ENCODE measurements at regions not wholly inside any gene's neighbourhood (a gene's known extent, or its start where the extent isn't known, plus 50 kb on each side); places are given as distances from the start of the nearest gene placed in this dataset.

- Histone ChIP-seq H3K36me3 (ENCODE audit: insufficient read depth, low read length) (no peaks in the 10 kb centered on the region), H3K79me2 (ENCODE audit: insufficient read depth, low read length) (no peaks in the 10 kb centered on the region), H4K20me1 (ENCODE audit: insufficient read depth, low read length) (no peaks in the 10 kb centered on the region), H3K4me1 (ENCODE audit: insufficient read depth, low read length) (no peaks in the 10 kb centered on the region), H2AFZ (ENCODE audit: low read depth, low read length) (no peak overlapping the region), H3K4me2 (ENCODE audit: low read length) (no peak overlapping the region), H3K4me3 (ENCODE audit: insufficient read depth, low read depth, low read length) (no peak overlapping the region), H3K27me3 (ENCODE audit: insufficient read depth, low read length) (no peaks in the 10 kb centered on the region), H3K27ac (ENCODE audit: low read depth, low read length) (no peak overlapping the region), H3K9me3 (ENCODE audit: insufficient read depth, low read depth, low read length) (no peaks in the 10 kb centered on the region), H3K9ac (ENCODE audit: low read length) (no peak overlapping the region)
- Mint-ChIP-seq H3K36me3 (ENCODE audit: low read depth, unreplicated experiment) (no peaks in the 10 kb centered on the region), H3K27me3 (ENCODE audit: low read depth, unreplicated experiment) (peaks cover 4% of the 10 kb centered on the region), H3K4me1 (ENCODE audit: low read depth, unreplicated experiment) (no peaks in the 10 kb centered on the region), H3K4me3 (ENCODE audit: unreplicated experiment) (no peak overlapping the region), H3K27ac (ENCODE audit: unreplicated experiment) (no peak overlapping the region), H3K9me3 (ENCODE audit: unreplicated experiment) (no peaks in the 10 kb centered on the region)
- TF ChIP-seq EZH2 (IDR thresholded peaks at IDR 0.05; ENCODE audit: insufficient read depth, low read length) = no peak
- no peak for TF ChIP-seq CTCF (IDR thresholded peaks at IDR 0.05; ENCODE audit: insufficient read depth, low read depth, low read length)
- DNase-seq (ENCODE audit: low read depth) (no peak), FAIRE-seq (no peak)
These were observed 361.5 kb upstream of the SEMA6D start for GRCh38 chr15:47355759-47356158.

- Histone ChIP-seq H3K4me2 (ENCODE audit: low read length) (no peak overlapping the region), H3K9me3 (ENCODE audit: insufficient read depth, low read depth, low read length) (no peaks in the 10 kb centered on the region), H3K27ac (ENCODE audit: low read depth, low read length) (no peak overlapping the region), H2AFZ (ENCODE audit: low read depth, low read length) (no peak overlapping the region), H3K36me3 (ENCODE audit: insufficient read depth, low read length) (no peaks in the 10 kb centered on the region), H3K27me3 (ENCODE audit: insufficient read depth, low read length) (no peaks in the 10 kb centered on the region), H3K4me1 (ENCODE audit: insufficient read depth, low read length) (no peaks in the 10 kb centered on the region), H3K9ac (ENCODE audit: low read length) (no peak overlapping the region), H4K20me1 (ENCODE audit: insufficient read depth, low read length) (no peaks in the 10 kb centered on the region), H3K79me2 (ENCODE audit: insufficient read depth, low read length) (no peaks in the 10 kb centered on the region), H3K4me3 (ENCODE audit: insufficient read depth, low read depth, low read length) (no peak overlapping the region)
- H3K36me3 Mint-ChIP-seq (ENCODE audit: low read depth, unreplicated experiment) = no peaks in the 10 kb centered on the region
- FAIRE-seq = no peak
- no peak overlapping the region for H3K27ac Mint-ChIP-seq (ENCODE audit: unreplicated experiment)
- no peak overlapping the region for H3K4me3 Mint-ChIP-seq (ENCODE audit: unreplicated experiment)
- TF ChIP-seq CTCF (IDR thresholded peaks at IDR 0.05; ENCODE audit: insufficient read depth, low read depth, low read length) (no peak), EZH2 (IDR thresholded peaks at IDR 0.05; ENCODE audit: insufficient read depth, low read length) (no peak)
- H3K27me3 Mint-ChIP-seq (ENCODE audit: low read depth, unreplicated experiment) = peaks cover 4% of the 10 kb centered on the region
- no peaks in the 10 kb centered on the region for H3K4me1 Mint-ChIP-seq (ENCODE audit: low read depth, unreplicated experiment)
- DNase-seq (ENCODE audit: low read depth) = no peak
- no peaks in the 10 kb centered on the region for H3K9me3 Mint-ChIP-seq (ENCODE audit: unreplicated experiment)
These were observed 361.0 kb upstream of the SEMA6D start for GRCh38 chr15:47356297-47356696.

GRCh38 chr15:47358876-47359275, 358.4 kb upstream of the SEMA6D start:
- H3K9me3 ChIP-seq (ENCODE audit: insufficient read depth, low read depth, low read length) = no peaks in the 10 kb centered on the region
- H3K4me3 ChIP-seq (ENCODE audit: insufficient read depth, low read depth, low read length) = no peak overlapping the region
- no peaks in the 10 kb centered on the region for H3K36me3 ChIP-seq (ENCODE audit: insufficient read depth, low read length)
- H3K4me2 ChIP-seq (ENCODE audit: low read length) = no peak overlapping the region
- H3K27ac ChIP-seq (ENCODE audit: low read depth, low read length) = no peak overlapping the region
- DNase-seq (ENCODE audit: low read depth) (no peak), FAIRE-seq (no peak)
- Mint-ChIP-seq H3K4me1 (ENCODE audit: low read depth, unreplicated experiment) (no peaks in the 10 kb centered on the region), H3K36me3 (ENCODE audit: low read depth, unreplicated experiment) (no peaks in the 10 kb centered on the region), H3K4me3 (ENCODE audit: unreplicated experiment) (no peak overlapping the region), H3K9me3 (ENCODE audit: unreplicated experiment) (no peaks in the 10 kb centered on the region), H3K27me3 (ENCODE audit: low read depth, unreplicated experiment) (peaks cover 4% of the 10 kb centered on the region), H3K27ac (ENCODE audit: unreplicated experiment) (no peak overlapping the region)
- no peak overlapping the region for H3K9ac ChIP-seq (ENCODE audit: low read length)
- no peaks in the 10 kb centered on the region for H4K20me1 ChIP-seq (ENCODE audit: insufficient read depth, low read length)
- no peaks in the 10 kb centered on the region for H3K27me3 ChIP-seq (ENCODE audit: insufficient read depth, low read length)
- H3K4me1 ChIP-seq (ENCODE audit: insufficient read depth, low read length) = no peaks in the 10 kb centered on the region
- TF ChIP-seq EZH2 (IDR thresholded peaks at IDR 0.05; ENCODE audit: insufficient read depth, low read length) = no peak
- H3K79me2 ChIP-seq (ENCODE audit: insufficient read depth, low read length) = no peaks in the 10 kb centered on the region
- no peak overlapping the region for H2AFZ ChIP-seq (ENCODE audit: low read depth, low read length)

Measured in astrocyte (in vitro differentiated cells and primary cell).